ENCODE measurements at regions not wholly inside any gene's neighbourhood (a gene's known extent, or its start where the extent isn't known, plus 50 kb on each side); places are given as distances from the start of the nearest gene placed in this dataset.

DNA sequence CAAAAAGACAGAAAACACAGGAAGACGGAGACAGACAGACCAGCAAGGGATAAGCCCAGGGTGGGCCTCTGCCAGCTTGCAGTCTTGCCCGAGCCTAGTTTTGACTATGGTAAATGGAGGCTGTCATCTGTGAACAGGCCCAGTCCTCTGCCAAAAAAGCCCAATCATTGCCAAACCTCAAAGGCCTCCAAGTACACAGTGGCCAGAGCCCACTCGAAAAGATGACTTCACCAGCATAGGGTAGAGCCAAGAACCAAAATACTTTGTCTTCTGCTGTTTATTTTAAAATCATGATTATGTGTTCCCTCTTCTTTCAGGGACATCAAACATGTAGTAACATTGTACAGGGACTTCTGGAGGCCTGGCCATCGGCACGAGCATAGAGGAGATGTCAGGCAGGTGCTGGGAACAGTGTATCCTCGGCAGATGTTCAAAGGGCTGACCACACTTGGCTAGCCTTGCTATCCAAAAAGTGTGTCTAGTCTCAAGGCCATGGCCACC, 66.0 kb downstream of the TTC32 start:
- no peaks in the 10 kb centered on the region for H3K36me3 ChIP-seq (ENCODE audit: control insufficient read depth, insufficient read depth, low read length)
- H3K27ac ChIP-seq (ENCODE audit: low read depth, low read length), result no peak overlapping the region
- H3K9me3 ChIP-seq (ENCODE audit: control insufficient read depth, insufficient read depth, low read length), result no peaks in the 10 kb centered on the region
- no peaks in the 10 kb centered on the region for H3K4me1 ChIP-seq (ENCODE audit: control insufficient read depth, insufficient read depth, low read length)
- DNase-seq (ENCODE audit: low read depth in 4 of 6, low spot score in 6 of 6), result no peak
- no peaks in the 10 kb centered on the region for H3K27me3 ChIP-seq (ENCODE audit: control insufficient read depth, insufficient read depth, low read length)
- 71% methylated on average over 5 of the region's 6 CpGs for whole genome bisulfite sequencing (ENCODE audit: insufficient coverage)
- no peak overlapping the region for H3K4me3 ChIP-seq (ENCODE audit: low read depth, low read length)

DNA sequence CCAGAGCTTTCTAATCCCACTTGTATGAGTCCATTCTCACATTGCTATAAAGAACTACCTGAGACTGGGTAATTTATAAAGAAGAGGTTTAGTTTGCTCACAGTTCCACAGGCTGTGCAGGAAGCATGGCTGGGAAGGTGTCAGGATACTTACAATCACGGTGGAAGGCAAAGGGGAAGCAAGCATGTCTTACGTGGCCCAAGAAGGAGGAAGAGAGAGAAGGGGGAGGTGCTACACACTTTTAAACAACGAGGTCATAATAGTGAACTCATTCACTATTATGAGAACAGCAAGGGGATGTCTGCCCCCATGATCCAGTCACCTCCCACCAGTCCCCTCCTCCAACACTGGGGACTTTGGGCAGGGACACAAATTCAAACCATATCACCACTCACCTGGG, 67.8 kb downstream of the TTC32 start:
- H3K9me3 ChIP-seq (ENCODE audit: control insufficient read depth, insufficient read depth, low read length), result no peaks in the 10 kb centered on the region
- H3K27ac ChIP-seq (ENCODE audit: low read depth, low read length), result no peak overlapping the region
- H3K4me1 ChIP-seq (ENCODE audit: control insufficient read depth, insufficient read depth, low read length), result no peaks in the 10 kb centered on the region
- WGBS (ENCODE audit: insufficient coverage), result 67% methylated on average over 1 of the region's 3 CpGs
- H3K27me3 ChIP-seq (ENCODE audit: control insufficient read depth, insufficient read depth, low read length), result no peaks in the 10 kb centered on the region
- no peaks in the 10 kb centered on the region for H3K36me3 ChIP-seq (ENCODE audit: control insufficient read depth, insufficient read depth, low read length)
- DNase-seq (ENCODE audit: low read depth in 4 of 6, low spot score in 6 of 6), result no peak
- H3K4me3 ChIP-seq (ENCODE audit: low read depth, low read length), result no peak overlapping the region

DNA sequence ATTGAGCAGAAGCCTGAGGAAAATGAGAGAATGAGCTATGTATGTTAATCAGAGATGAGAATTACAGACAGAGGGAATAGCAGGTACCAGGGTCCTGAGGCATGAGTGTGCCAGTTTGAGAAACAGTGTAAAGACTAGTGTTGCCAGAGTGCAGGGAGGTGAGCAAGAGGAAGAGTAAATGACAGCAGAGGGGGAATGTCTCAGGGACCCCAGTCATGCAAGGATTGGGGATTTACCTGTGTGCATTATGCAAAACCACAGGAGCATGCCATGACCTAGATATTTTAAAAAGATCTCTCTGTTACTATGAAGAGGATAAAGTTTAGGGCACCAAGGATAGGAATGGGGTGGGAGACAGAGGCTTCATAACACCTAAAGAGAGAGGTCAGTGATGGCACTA, 72.1 kb downstream of the TTC32 start:
- Histone ChIP-seq H3K27ac (ENCODE audit: low read depth, low read length) (no peak overlapping the region), H3K27me3 (ENCODE audit: control insufficient read depth, insufficient read depth, low read length) (no peaks in the 10 kb centered on the region), H3K4me1 (ENCODE audit: control insufficient read depth, insufficient read depth, low read length) (no peaks in the 10 kb centered on the region), H3K36me3 (ENCODE audit: control insufficient read depth, insufficient read depth, low read length) (no peaks in the 10 kb centered on the region), H3K9me3 (ENCODE audit: control insufficient read depth, insufficient read depth, low read length) (peaks cover 3% of the 10 kb centered on the region), H3K4me3 (ENCODE audit: low read depth, low read length) (no peak overlapping the region)
- DNase-seq (ENCODE audit: low read depth in 4 of 6, low spot score in 6 of 6), result no peak

DNA sequence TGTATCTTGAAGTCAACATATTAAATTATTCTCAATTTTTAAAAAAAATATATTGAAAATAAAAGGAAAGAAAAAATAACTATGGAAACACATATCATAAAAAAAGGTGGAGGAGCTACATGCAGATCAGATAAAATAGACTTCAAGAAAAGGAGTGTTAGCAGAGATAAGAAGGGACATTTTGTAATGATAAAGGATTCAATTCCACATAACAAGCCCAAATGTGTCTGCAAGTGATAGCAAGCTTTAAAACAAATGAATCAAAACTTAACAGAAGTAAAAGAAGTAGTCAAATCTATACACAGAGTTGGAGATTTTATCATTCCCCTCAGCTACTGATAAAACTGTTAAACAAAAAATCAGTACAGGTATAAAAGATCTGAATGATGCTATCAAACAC, 74.9 kb downstream of the TTC32 start:
- no peaks in the 10 kb centered on the region for H3K27me3 ChIP-seq (ENCODE audit: control insufficient read depth, insufficient read depth, low read length)
- H3K36me3 ChIP-seq (ENCODE audit: control insufficient read depth, insufficient read depth, low read length), result no peaks in the 10 kb centered on the region
- peaks cover 3% of the 10 kb centered on the region for H3K9me3 ChIP-seq (ENCODE audit: control insufficient read depth, insufficient read depth, low read length)
- H3K4me1 ChIP-seq (ENCODE audit: control insufficient read depth, insufficient read depth, low read length), result no peaks in the 10 kb centered on the region
- no peak overlapping the region for H3K4me3 ChIP-seq (ENCODE audit: low read depth, low read length)
- no peak overlapping the region for H3K27ac ChIP-seq (ENCODE audit: low read depth, low read length)
- no peak for DNase-seq (ENCODE audit: low read depth in 4 of 6, low spot score in 6 of 6)

DNA sequence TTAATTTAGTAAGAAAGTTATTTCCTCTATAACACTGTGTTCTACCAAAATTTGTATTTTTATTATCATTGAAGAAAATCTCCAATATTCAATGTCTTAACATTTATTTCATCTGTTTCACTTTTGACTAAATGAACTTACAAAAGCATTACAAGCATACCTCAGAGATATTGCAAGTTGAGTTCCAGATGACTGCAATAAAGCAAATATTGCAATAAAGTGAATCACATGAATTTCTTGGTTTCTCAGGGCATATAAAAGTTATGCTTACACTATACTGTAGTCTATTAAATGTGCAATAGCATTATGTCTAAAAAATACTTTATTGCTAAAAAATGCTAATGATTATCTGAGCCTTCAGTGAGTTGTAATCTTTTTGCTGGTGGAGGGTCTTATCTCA, 78.3 kb downstream of the TTC32 start:
- H3K36me3 ChIP-seq (ENCODE audit: control insufficient read depth, insufficient read depth, low read length), result no peaks in the 10 kb centered on the region
- H3K9me3 ChIP-seq (ENCODE audit: control insufficient read depth, insufficient read depth, low read length), result peaks cover 3% of the 10 kb centered on the region
- H3K27me3 ChIP-seq (ENCODE audit: control insufficient read depth, insufficient read depth, low read length), result no peaks in the 10 kb centered on the region
- H3K4me3 ChIP-seq (ENCODE audit: low read depth, low read length), result no peak overlapping the region
- no peaks in the 10 kb centered on the region for H3K4me1 ChIP-seq (ENCODE audit: control insufficient read depth, insufficient read depth, low read length)
- DNase-seq (ENCODE audit: low read depth in 4 of 6, low spot score in 6 of 6), result peak in 1 of 6 donors; percentile 34
- no peak overlapping the region for H3K27ac ChIP-seq (ENCODE audit: low read depth, low read length)

DNA sequence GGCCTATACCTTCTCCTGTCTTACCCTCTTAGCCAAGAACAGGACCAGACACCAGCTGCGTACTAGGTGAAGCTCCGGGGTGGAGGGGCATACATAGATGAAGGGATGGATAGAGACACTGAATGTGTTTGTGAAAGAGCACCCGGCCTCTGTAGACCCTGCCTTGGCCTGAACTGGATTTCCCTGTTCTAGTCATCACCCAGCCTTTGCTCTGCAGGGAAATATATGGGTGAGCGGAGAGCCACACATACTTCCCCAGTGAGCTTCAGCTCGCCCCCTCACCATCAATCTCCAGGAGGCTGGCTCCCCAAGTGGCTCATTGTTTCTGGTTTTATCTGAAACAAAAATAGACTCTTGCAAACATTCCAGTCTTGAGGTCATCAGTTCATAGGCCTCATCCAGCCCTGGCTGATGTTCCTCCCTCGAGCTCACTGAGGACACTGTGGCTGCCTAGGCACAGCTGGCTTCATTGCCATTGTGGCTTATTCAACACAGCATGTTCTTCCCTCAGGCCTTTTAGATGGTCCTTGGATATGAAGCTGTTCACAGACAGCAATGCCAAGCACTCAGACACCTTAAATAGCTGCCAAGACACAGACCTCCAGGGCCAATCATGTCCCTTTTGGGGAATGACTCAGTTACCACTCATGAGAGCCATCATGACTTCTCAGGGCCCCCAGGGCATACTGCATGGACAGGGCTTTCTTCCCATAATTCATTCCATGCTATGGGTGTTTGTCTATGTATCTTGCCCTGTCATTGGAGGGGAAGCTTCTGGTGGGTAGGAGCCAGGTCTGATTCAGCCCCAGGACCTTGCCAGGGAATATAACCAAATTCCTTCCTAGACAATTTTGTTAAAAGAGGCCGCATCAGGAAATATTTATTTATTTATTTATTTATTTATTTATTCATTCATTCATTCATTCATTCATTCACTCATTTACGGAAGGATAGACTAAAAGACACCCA, 82.4 kb downstream of the TTC32 start:
- Histone ChIP-seq H3K9me3 (ENCODE audit: control insufficient read depth, insufficient read depth, low read length) (no peaks in the 10 kb centered on the region), H3K27ac (ENCODE audit: low read depth, low read length) (no peak overlapping the region), H3K4me1 (ENCODE audit: control insufficient read depth, insufficient read depth, low read length) (no peaks in the 10 kb centered on the region), H3K36me3 (ENCODE audit: control insufficient read depth, insufficient read depth, low read length) (no peaks in the 10 kb centered on the region), H3K4me3 (ENCODE audit: low read depth, low read length) (no peak overlapping the region), H3K27me3 (ENCODE audit: control insufficient read depth, insufficient read depth, low read length) (no peaks in the 10 kb centered on the region)
- DNase-seq (ENCODE audit: low read depth in 4 of 6, low spot score in 6 of 6), result no peak
- WGBS (ENCODE audit: insufficient coverage), result 84% methylated on average over 4 of the region's 8 CpGs

DNA sequence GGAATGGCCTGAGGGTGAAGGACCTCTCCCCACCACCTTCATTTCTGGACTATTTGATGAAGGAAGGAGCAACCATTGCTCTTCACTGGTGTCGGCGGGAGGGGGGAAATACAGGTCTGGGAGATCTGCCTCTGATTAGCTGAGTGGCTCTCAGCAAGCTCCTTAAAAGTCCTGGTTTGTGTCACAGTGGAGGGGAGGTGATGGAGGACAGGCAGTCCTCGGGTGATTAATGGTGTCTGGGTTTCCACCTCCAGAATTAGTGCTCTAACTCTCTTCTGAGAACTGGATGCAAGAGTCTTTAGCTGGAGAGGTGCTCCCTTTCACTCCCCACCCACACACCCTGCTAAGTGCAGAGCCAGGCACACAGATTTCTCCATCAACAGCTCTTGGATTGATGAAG, 83.2 kb downstream of the TTC32 start:
- no peaks in the 10 kb centered on the region for H3K27me3 ChIP-seq (ENCODE audit: control insufficient read depth, insufficient read depth, low read length)
- no peak overlapping the region for H3K27ac ChIP-seq (ENCODE audit: low read depth, low read length)
- H3K9me3 ChIP-seq (ENCODE audit: control insufficient read depth, insufficient read depth, low read length), result no peaks in the 10 kb centered on the region
- H3K4me3 ChIP-seq (ENCODE audit: low read depth, low read length), result no peak overlapping the region
- WGBS (ENCODE audit: insufficient coverage), result 100% methylated on average over 2 of the region's 3 CpGs
- no peak for DNase-seq (ENCODE audit: low read depth in 4 of 6, low spot score in 6 of 6)
- no peaks in the 10 kb centered on the region for H3K4me1 ChIP-seq (ENCODE audit: control insufficient read depth, insufficient read depth, low read length)
- H3K36me3 ChIP-seq (ENCODE audit: control insufficient read depth, insufficient read depth, low read length), result no peaks in the 10 kb centered on the region

DNA sequence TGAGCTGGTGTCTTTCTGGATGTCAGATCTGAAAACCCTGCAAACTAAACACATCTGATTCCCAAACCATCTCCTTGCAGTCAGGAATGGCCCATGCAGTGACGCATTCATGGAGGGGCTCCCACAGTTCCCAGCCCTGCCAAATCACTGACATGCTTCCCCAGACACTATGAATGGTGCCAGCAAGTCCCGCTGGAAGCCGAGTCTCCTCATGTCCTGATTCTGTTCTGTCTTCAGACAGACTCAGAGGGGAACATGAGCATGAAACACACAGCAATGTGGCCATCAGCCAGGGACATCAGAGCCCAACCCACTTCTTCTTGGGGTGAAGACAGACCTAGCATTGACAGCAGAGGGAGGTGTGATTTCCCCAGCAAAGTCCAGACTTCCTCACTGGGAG, 83.7 kb downstream of the TTC32 start:
- no peaks in the 10 kb centered on the region for H3K36me3 ChIP-seq (ENCODE audit: control insufficient read depth, insufficient read depth, low read length)
- no peaks in the 10 kb centered on the region for H3K9me3 ChIP-seq (ENCODE audit: control insufficient read depth, insufficient read depth, low read length)
- WGBS (ENCODE audit: insufficient coverage), result 89% methylated on average over 3 of the region's 3 CpGs
- no peak for DNase-seq (ENCODE audit: low read depth in 4 of 6, low spot score in 6 of 6)
- H3K4me3 ChIP-seq (ENCODE audit: low read depth, low read length), result no peak overlapping the region
- H3K27me3 ChIP-seq (ENCODE audit: control insufficient read depth, insufficient read depth, low read length), result no peaks in the 10 kb centered on the region
- no peak overlapping the region for H3K27ac ChIP-seq (ENCODE audit: low read depth, low read length)
- H3K4me1 ChIP-seq (ENCODE audit: control insufficient read depth, insufficient read depth, low read length), result no peaks in the 10 kb centered on the region

DNA sequence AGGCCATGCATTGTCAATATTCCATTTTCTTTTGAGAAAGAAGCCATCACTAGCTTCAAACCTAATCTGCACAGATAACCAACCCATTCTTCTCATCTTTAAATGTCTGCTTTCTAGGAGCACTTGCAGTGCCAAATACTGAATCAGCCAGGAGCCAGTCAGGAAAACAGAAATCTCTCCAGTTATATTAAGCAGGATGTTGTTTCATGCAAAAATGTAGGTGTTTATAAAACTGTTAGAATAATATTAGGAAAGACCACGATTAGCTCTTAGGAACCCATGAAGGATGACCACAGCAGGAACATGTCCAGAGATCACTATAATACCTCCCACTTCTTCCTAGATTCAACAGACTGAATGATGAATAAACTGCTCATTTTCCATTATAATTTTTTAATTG, 86.0 kb downstream of the TTC32 start:
- DNase-seq (ENCODE audit: low read depth in 4 of 6, low spot score in 6 of 6), result no peak
- WGBS (ENCODE audit: insufficient coverage), result no CpG with 5 or more reads among the region's 1 CpG

DNA sequence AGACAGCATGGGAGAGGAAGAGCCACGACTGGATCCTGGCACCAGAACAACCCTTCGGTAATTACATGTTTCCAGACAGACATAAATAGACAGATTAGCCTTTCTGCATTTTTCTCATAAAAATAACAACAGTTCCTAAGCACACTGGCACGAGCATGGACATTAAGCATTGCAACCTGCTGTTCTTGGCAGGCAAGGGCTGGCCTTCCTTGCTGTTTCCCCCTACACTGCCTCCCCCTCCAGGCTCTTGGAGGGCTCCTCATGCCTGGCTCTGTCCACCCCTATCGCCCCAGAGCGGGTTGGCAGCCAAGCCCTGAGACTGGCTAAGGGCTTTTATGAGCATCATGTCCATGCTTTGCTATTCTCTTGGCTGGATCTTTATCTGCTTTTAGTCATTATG, 89.6 kb downstream of the TTC32 start:
- Histone ChIP-seq H3K27me3 (ENCODE audit: control insufficient read depth, insufficient read depth, low read length) (no peaks in the 10 kb centered on the region), H3K4me1 (ENCODE audit: control insufficient read depth, insufficient read depth, low read length) (no peaks in the 10 kb centered on the region), H3K27ac (ENCODE audit: low read depth, low read length) (no peak overlapping the region), H3K36me3 (ENCODE audit: control insufficient read depth, insufficient read depth, low read length) (no peaks in the 10 kb centered on the region), H3K4me3 (ENCODE audit: low read depth, low read length) (no peak overlapping the region), H3K9me3 (ENCODE audit: control insufficient read depth, insufficient read depth, low read length) (no peaks in the 10 kb centered on the region)
- DNase-seq (ENCODE audit: low read depth in 4 of 6, low spot score in 6 of 6), result peak in 3 of 6 donors; percentile 17 to 83 (median 79)
- WGBS (ENCODE audit: insufficient coverage), result 57% methylated on average over 5 of the region's 5 CpGs

More for the DNA sequence above, 86.0 kb downstream of the TTC32 start:
- no peaks in the 10 kb centered on the region for H3K36me3 ChIP-seq (ENCODE audit: control insufficient read depth, insufficient read depth, low read length)
- H3K4me3 ChIP-seq (ENCODE audit: low read depth, low read length), result no peak overlapping the region
- no peaks in the 10 kb centered on the region for H3K27me3 ChIP-seq (ENCODE audit: control insufficient read depth, insufficient read depth, low read length)
- H3K27ac ChIP-seq (ENCODE audit: low read depth, low read length), result no peak overlapping the region
- no peaks in the 10 kb centered on the region for H3K9me3 ChIP-seq (ENCODE audit: control insufficient read depth, insufficient read depth, low read length)
- H3K4me1 ChIP-seq (ENCODE audit: control insufficient read depth, insufficient read depth, low read length), result no peaks in the 10 kb centered on the region

All from spinal cord (tissue), 9 donors.